Uterus (tissue), 2 donors: ENCODE measurements at regions not wholly inside any gene's neighbourhood (a gene's known extent, or its start where the extent isn't known, plus 50 kb on each side); places are given as distances from the start of the nearest gene placed in this dataset.

Source experiments
- POLR2A ChIP-seq, 2 donors: fragments of 450-650 bp; IDR thresholded peaks; one replicate each; pipeline ENCODE4 v1.6.1; 2016; ENCODE audit warnings: antibody characterized with exemption in 2 of 2, mild to moderate bottlenecking in 1 of 2, moderate library complexity in 1 of 2
- TF ChIP-seq, protein P1 (sequence below), 4 experiments: fragments of 200-600 bp in 2 of 4; fragments of 450-650 bp in 2 of 4; sonication (generic) in 2 of 4; IDR thresholded peaks; one replicate each; pipeline ENCODE4 v1.5.1; 2016 to 2019; ENCODE audit warnings: antibody characterized with exemption in 4 of 4, mild to moderate bottlenecking in 2 of 4, moderate library complexity in 1 of 4

DNA sequence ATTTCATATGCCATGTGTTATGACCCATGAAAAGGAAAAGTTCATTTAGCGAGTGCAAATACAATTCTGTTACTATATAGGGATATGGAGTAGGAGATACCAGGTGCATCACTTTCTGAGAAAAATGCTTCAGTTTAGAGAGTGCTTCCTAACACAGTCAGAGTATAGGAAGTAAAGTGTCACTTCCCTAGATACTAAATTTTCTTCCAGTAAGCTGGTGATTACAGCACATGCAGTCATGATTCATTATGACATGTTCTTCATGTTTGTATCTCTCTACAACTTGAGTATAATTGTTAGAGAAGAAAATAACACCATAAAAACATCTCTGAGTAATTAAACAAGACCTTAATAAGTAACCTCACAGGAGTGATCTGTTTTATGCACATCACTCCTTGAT, 837.0 kb downstream of the DNAH5 start:
- no peak for TF ChIP-seq POLR2A (IDR thresholded peaks at IDR 0.05)
- TF ChIP-seq, protein P1, sequence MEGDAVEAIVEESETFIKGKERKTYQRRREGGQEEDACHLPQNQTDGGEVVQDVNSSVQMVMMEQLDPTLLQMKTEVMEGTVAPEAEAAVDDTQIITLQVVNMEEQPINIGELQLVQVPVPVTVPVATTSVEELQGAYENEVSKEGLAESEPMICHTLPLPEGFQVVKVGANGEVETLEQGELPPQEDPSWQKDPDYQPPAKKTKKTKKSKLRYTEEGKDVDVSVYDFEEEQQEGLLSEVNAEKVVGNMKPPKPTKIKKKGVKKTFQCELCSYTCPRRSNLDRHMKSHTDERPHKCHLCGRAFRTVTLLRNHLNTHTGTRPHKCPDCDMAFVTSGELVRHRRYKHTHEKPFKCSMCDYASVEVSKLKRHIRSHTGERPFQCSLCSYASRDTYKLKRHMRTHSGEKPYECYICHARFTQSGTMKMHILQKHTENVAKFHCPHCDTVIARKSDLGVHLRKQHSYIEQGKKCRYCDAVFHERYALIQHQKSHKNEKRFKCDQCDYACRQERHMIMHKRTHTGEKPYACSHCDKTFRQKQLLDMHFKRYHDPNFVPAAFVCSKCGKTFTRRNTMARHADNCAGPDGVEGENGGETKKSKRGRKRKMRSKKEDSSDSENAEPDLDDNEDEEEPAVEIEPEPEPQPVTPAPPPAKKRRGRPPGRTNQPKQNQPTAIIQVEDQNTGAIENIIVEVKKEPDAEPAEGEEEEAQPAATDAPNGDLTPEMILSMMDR (IDR thresholded peaks at IDR 0.05) = no peak
